HL-60/S4 (cell line): ENCODE measurements at regions not wholly inside any gene's neighbourhood (a gene's known extent, or its start where the extent isn't known, plus 50 kb on each side); places are given as distances from the start of the nearest gene placed in this dataset.

Source experiments
- in situ Hi-C: fragments of 300-500 bp; cut with MboI; formaldehyde crosslinking; loops from 2 replicates; pipeline ENCODE4 v1.14.3; 2022; ENCODE audit warnings: low sequenced_read_pairs

GRCh38 chr2:158049129-158049855 is 52.4 kb upstream of the UPP2 start:
- in situ Hi-C loops = no loop called here

DNA sequence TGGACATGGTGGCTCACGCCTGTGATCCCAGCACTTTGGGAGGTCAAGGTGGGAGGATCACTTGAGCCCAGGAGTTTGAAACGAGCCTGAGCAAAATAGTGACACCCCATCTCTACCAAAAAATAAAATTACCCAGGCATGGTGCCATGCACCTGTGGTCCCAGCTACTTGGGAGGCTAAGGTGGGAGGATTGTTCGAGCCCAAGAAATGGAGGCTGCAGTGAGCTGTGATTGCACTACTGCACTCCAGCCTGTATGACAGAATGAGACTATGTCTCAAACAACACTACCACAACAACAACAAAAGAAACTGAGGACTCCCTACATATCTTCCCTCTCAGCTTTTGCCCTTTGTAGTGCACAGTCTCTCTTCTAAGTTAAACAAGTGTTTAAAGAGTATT is 53.3 kb upstream of the UPP2 start:
- in situ Hi-C loops = no loop called here

DNA sequence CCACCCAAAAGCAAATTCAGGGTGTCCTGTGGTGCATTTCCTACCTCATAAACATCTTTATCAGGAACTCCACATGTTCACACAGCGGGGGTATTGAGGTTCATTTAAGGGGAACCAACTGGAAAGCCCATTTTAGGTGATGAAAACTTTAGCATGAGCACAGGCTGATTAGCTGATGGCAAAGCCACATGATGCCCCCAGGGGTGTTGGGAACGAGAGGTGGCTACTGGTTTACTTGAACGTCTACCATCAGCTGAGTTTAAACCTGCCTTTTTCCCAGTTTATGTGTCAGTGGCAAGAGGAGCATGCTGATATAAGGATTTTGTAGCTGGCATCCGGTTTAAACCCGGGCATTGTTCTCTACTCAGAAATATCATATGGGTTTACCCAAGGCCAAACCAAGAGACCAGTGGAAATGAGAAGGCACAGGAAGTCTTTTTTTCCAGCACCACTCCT is 54.5 kb upstream of the UPP2 start:
- in situ Hi-C loops = no loop called here

GRCh38 chr2:158046121-158046880 is 55.4 kb upstream of the UPP2 start:
- in situ Hi-C loops = no loop called here

- in situ Hi-C loops = no loop called here
These were observed 56.3 kb upstream of the UPP2 start for GRCh38 chr2:158045362-158045761.

GRCh38 chr2:158043181-158043948 is 58.3 kb upstream of the UPP2 start:
- in situ Hi-C loops = no loop called here

GRCh38 chr2:158042666-158043065 is 59.0 kb upstream of the UPP2 start:
- in situ Hi-C loops = no loop called here

- in situ Hi-C loops = no loop called here
These were observed 59.4 kb upstream of the UPP2 start for GRCh38 chr2:158042245-158042644.

DNA sequence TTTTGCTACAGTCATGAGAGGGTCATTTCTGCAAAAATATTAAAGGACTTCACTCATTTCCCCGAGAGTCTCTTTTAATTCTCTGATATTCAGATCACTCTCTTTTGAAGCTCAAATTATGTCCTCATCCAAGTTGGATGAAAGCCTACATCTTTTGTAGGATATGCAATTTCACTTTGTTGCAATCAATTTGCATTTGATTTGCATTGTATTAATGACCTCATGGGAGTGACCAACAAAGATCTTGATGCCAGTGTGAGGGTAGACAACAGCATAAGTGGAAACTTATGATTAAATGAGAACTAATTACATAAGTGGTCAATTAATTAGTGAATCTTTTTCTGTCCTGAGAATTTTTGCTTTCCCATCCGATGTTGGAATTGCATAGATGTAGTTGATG is 60.3 kb upstream of the UPP2 start:
- in situ Hi-C loops = no loop called here

GRCh38 chr2:158038901-158039300 is 62.8 kb upstream of the UPP2 start:
- in situ Hi-C loops = no loop called here

DNA sequence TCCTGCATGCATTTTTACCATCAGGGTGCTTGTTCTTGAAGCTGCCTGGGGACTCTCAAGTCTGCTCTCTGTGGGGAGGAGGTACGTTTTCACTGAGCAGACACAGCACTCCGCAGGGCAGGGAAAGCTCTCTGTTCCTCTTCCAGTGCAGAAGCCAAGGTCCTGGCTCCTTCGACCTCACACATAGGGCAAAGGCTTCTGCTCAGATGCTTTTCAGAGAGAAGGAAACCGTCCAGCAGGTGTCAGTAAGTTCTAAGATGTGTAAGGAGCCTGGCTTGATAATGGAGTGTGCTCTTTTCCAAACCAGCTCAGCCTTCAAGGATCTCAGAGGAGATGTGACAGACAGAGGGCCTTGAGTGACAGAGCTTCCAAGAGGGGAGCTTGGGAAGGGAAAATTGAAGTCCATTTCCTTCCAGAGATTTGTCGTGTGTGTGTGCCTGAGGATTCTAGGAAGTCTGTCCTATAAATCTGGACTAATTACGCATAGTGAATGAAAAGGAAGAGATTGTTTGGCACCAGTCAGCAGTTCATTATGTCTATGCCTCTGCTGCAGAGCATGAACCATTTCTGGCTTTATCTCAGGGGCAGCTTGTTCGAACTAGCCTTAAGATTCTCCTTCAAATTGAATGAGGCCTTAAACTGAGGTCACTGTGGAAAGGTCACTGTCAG is 67.3 kb upstream of the UPP2 start:
- in situ Hi-C loops = no loop called here

DNA sequence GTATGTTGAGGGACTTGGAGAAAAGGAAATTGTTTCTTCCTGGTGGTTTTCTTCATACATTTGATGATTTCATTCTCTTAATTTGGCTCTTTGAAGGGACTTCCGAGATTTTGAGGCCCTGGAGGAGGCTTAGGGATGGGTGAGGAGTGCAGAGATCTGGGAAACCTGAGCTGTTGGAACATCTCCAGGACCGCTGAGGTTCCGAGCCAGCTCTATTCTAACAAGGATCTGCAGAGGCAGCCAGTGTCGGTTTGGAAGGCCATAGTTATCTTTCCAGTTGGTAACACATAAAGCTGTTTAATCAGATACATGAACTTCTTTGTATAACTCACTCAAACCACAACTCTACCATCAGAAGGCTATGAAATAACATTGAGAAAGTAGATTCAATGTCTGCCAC is 70.3 kb upstream of the UPP2 start:
- in situ Hi-C loops = no loop called here

DNA sequence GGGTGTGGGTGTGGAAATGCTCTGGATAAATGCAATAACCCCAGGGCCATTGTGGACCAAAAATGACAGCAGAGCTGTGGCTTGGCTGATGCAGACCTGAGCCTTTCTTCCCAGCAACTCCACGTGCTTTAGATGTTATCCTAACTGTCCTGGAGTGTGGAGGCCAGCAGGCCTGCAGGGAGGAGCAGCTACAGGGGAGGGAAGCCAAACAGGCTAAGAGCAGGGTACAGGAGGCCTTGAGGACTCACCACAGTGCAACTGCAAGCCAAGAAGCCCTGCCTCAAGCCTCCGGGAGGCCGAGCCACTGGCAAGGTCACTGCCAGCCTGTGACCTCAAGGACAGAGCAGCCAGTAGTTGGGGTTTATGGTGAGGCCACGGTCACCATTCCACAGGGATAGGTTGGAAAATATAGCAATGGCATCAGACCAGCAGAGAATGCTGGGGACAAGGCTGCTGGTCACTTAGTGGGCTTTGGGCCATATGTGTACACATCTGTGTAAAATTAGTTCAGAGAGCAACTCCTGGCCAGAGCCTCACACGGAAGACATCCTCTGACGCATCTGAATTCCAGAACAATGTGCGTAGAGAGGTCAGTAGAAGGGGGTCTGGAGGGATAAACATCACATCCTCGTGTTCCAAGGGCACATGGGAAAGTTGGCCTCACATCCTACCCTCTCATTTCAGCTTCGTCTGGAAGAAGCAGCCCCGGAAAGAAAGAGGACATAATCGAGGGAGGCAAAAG is 76.2 kb upstream of the UPP2 start:
- in situ Hi-C loops = loop anchor here (10.0 kb wide), 1 partner anchor 719 kb away; no protein-coding TSS in a partner anchor

DNA sequence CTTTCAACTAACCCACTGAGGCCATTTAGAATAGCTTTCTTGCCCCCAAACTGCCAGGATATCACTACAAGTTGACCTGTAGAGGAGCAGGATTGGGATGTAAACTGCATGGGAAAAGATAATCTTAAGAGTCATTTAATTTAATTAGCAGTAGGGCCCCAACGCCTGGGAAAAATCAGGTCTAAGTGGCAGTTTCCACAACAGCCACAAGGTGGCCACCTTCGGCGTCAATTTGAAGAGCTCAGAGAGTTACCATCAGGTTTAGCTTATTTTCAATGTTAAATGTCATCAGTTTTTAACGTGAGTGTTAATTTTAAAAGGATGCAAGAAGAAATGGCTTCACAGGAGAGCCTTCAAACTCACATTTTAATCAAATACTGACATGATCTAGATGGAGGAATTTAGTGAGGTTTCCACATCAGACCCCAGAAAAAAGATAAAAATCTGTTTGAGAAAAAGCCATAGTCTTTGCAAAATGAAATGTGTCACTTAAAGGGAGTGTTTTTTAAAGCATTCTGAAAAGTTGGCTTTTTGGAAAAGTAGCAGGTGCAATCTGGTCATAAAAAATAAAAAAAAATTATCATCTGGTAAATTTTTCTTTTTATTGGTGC is 77.3 kb upstream of the UPP2 start:
- in situ Hi-C loops = loop anchor here (10.0 to 25.0 kb wide), 3 partner anchors 537 to 720 kb away; no protein-coding TSS in a partner anchor

- in situ Hi-C loops = loop anchor here (10.0 to 25.0 kb wide), 3 partner anchors 536 to 722 kb away; no protein-coding TSS in a partner anchor
These were observed 78.8 kb upstream of the UPP2 start for GRCh38 chr2:158022888-158023287.

- in situ Hi-C loops = loop anchor here (10.0 to 25.0 kb wide), 3 partner anchors 534 to 724 kb away; no protein-coding TSS in a partner anchor
These were observed 80.5 kb upstream of the UPP2 start for GRCh38 chr2:158021226-158021625.

DNA sequence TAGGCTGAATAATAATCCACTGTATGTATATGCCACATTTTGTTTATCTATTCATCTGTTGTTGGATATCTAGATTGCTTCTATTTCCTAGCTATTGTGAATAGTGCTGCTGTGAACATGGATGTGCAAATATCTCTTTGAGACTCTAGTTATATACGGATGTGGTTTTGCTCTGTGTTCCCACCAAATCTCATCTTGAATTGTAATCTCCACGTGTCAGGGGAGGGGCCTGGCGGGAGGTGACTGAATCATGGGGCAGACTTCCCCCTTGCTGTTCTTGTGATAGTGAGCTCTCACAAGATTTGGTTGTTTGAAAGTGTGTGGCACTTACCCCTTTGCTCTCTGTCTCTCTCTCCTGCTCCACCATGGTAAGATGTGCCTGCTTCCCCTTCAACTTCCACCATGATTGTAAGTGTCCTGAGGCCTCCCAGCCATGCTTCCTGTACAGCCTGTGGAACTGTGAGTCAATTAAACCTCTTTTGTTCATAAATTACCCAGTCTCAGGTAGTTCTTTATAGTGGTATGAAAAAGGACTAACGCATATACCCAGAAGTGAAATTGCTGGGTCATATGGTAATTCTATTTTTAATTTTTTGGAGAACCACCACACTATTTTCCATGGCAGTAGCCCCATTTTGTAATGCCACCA is 86.1 kb upstream of the UPP2 start:
- in situ Hi-C loops = loop anchor here (25.0 kb wide), 2 partner anchors 528 to 703 kb away; no protein-coding TSS in a partner anchor

- in situ Hi-C loops = loop anchor here (25.0 kb wide), 2 partner anchors 527 to 702 kb away; no protein-coding TSS in a partner anchor
These were observed 87.8 kb upstream of the UPP2 start for GRCh38 chr2:158013891-158014290.
